Renal pelvis (tissue), 1 donor: ENCODE measurements at regions not wholly inside any gene's neighbourhood (a gene's known extent, or its start where the extent isn't known, plus 50 kb on each side); places are given as distances from the start of the nearest gene placed in this dataset.

ENCODE experiments used
- DNase-seq: peaks from one replicate; pipeline ENCODE4 v3.0.0-alpha.2; 2013

- DNase-seq: no peak
Measured at GRCh38 chr12:42760550-42760949, 171.0 kb upstream of the PRICKLE1 start.

- no peak for DNase-seq
Measured at GRCh38 chr12:42759622-42760273, 170.2 kb upstream of the PRICKLE1 start.

- DNase-seq: no peak
Measured at GRCh38 chr12:42758806-42759205, 169.3 kb upstream of the PRICKLE1 start.

- no peak for DNase-seq
Measured at GRCh38 chr12:42757624-42758119, 168.1 kb upstream of the PRICKLE1 start.

- DNase-seq: peak; percentile 52
Measured at GRCh38 chr12:42756841-42757623, 167.5 kb upstream of the PRICKLE1 start.

GRCh38 chr12:42750356-42750755 lies 160.8 kb upstream of the PRICKLE1 start:
- no peak for DNase-seq

GRCh38 chr12:42749239-42749638 lies 159.7 kb upstream of the PRICKLE1 start:
- no peak for DNase-seq

- no peak for DNase-seq
Measured at GRCh38 chr12:42744539-42745182, 155.1 kb upstream of the PRICKLE1 start.

GRCh38 chr12:42742716-42743115 lies 153.2 kb upstream of the PRICKLE1 start:
- DNase-seq: no peak

GRCh38 chr12:42741771-42742510 lies 152.4 kb upstream of the PRICKLE1 start:
- DNase-seq: no peak

GRCh38 chr12:42741091-42741490 lies 151.5 kb upstream of the PRICKLE1 start:
- DNase-seq: no peak

GRCh38 chr12:42737398-42737797 lies 147.9 kb upstream of the PRICKLE1 start:
- DNase-seq: no peak

- no peak for DNase-seq
Measured at GRCh38 chr12:42735861-42736361, 146.4 kb upstream of the PRICKLE1 start.

GRCh38 chr12:42733911-42734310 lies 144.4 kb upstream of the PRICKLE1 start:
- no peak for DNase-seq

GRCh38 chr12:42732908-42733411 lies 143.4 kb upstream of the PRICKLE1 start:
- DNase-seq: no peak

GRCh38 chr12:42730291-42730690 lies 140.7 kb upstream of the PRICKLE1 start:
- DNase-seq: no peak

- DNase-seq: no peak
Measured at GRCh38 chr12:42729535-42729900, 140.0 kb upstream of the PRICKLE1 start.

GRCh38 chr12:42728770-42729534 lies 139.4 kb upstream of the PRICKLE1 start:
- DNase-seq: no peak

GRCh38 chr12:42728287-42728686 lies 138.7 kb upstream of the PRICKLE1 start:
- DNase-seq: no peak

- no peak for DNase-seq
Measured at GRCh38 chr12:42725809-42726208, 136.3 kb upstream of the PRICKLE1 start.

- DNase-seq: no peak
Measured at GRCh38 chr12:42716491-42716891, 126.9 kb upstream of the PRICKLE1 start.
